ENCODE measurements at regions not wholly inside any gene's neighbourhood (a gene's known extent, or its start where the extent isn't known, plus 50 kb on each side); places are given as distances from the start of the nearest gene placed in this dataset.
"Not testable (repeated sequence)": the region's sequence is repeated elsewhere in the genome, so short reads cannot be mapped to it uniquely, and the experiment has no call there.

- no peak for DNase-seq (ENCODE audit: low spot score)
Observed at GRCh38 chr18:55953326-55953725, 365.3 kb upstream of the TCF4 start.

- not testable (repeated sequence) for DNase-seq (ENCODE audit: low spot score)
Observed at GRCh38 chr18:55951738-55952137, 363.7 kb upstream of the TCF4 start.

GRCh38 chr18:55950379-55951166 is 362.6 kb upstream of the TCF4 start:
- no peak for DNase-seq (ENCODE audit: low spot score)

GRCh38 chr18:55934821-55935220 is 346.8 kb upstream of the TCF4 start:
- DNase-seq (ENCODE audit: low spot score): no peak

GRCh38 chr18:55932675-55933074 is 344.7 kb upstream of the TCF4 start:
- DNase-seq (ENCODE audit: low spot score): no peak

GRCh38 chr18:55927831-55928230 is 339.8 kb upstream of the TCF4 start:
- no peak for DNase-seq (ENCODE audit: low spot score)

GRCh38 chr18:55925772-55926171 is 337.8 kb upstream of the TCF4 start:
- DNase-seq (ENCODE audit: low spot score): no peak

GRCh38 chr18:55920063-55920462 is 332.1 kb upstream of the TCF4 start:
- no peak for DNase-seq (ENCODE audit: low spot score)

- no peak for DNase-seq (ENCODE audit: low spot score)
Observed at GRCh38 chr18:55918444-55918843, 330.5 kb upstream of the TCF4 start.

GRCh38 chr18:55912919-55913318 is 324.9 kb upstream of the TCF4 start:
- no peak for DNase-seq (ENCODE audit: low spot score)

- DNase-seq (ENCODE audit: low spot score): no peak
Observed at GRCh38 chr18:55912071-55912470, 324.1 kb upstream of the TCF4 start.

GRCh38 chr18:55910296-55910695 is 322.3 kb upstream of the TCF4 start:
- no peak for DNase-seq (ENCODE audit: low spot score)

GRCh38 chr18:55908901-55909366 is 320.9 kb upstream of the TCF4 start:
- DNase-seq (ENCODE audit: low spot score): no peak

- DNase-seq (ENCODE audit: low spot score): no peak
Observed at GRCh38 chr18:55907453-55908175, 319.6 kb upstream of the TCF4 start.

- DNase-seq (ENCODE audit: low spot score): no peak
Observed at GRCh38 chr18:55906536-55906935, 318.5 kb upstream of the TCF4 start.

GRCh38 chr18:55903911-55904310 is 315.9 kb upstream of the TCF4 start:
- no peak for DNase-seq (ENCODE audit: low spot score)

- DNase-seq (ENCODE audit: low spot score): no peak
Observed at GRCh38 chr18:55900380-55900779, 312.4 kb upstream of the TCF4 start.

- DNase-seq (ENCODE audit: low spot score): no peak
Observed at GRCh38 chr18:55897091-55897689, 309.2 kb upstream of the TCF4 start.

GRCh38 chr18:55893948-55894347 is 306.0 kb upstream of the TCF4 start:
- no peak for DNase-seq (ENCODE audit: low spot score)

GRCh38 chr18:55892862-55893813 is 305.1 kb upstream of the TCF4 start:
- DNase-seq (ENCODE audit: low spot score): not testable (repeated sequence)

- no peak for DNase-seq (ENCODE audit: low spot score)
Observed at GRCh38 chr18:55886886-55887285, 298.9 kb upstream of the TCF4 start.

- DNase-seq (ENCODE audit: low spot score): no peak
Observed at GRCh38 chr18:55884498-55884897, 296.5 kb upstream of the TCF4 start.

Data from globus pallidus (tissue), 1 donor.